SH-SY5Y (cell line): ENCODE measurements at regions not wholly inside any gene's neighbourhood (a gene's known extent, or its start where the extent isn't known, plus 50 kb on each side); places are given as distances from the start of the nearest gene placed in this dataset.

Source experiments
- GATA2 ChIP-seq: IDR thresholded peaks from 2 replicates; pipeline ENCODE4 v1.6.1; 2011; ENCODE audit warnings: mild to moderate bottlenecking, low read depth, low read length
- GATA3 ChIP-seq: IDR thresholded peaks from 2 replicates; pipeline ENCODE4 v1.6.1; 2011; ENCODE audit warnings: low read depth, mild to moderate bottlenecking, low read length, moderate library complexity

- no peak for TF ChIP-seq GATA2
- no peak for TF ChIP-seq GATA3
These were observed 324.8 kb downstream of the PRELID2 start for GRCh38 chr5:145510324-145510723.
